GM06990 (cell line): ENCODE measurements at regions not wholly inside any gene's neighbourhood (a gene's known extent, or its start where the extent isn't known, plus 50 kb on each side); places are given as distances from the start of the nearest gene placed in this dataset.
"Not testable (repeated sequence)": the region's sequence is repeated elsewhere in the genome, so short reads cannot be mapped to it uniquely, and the experiment has no call there.

Experiments
- DNase-seq: peaks from one replicate; pipeline ENCODE4 v3.0.0-alpha.2; 2011; ENCODE audit not compliant: insufficient read length; ENCODE audit errors: extremely low read depth
- H3K27me3 ChIP-seq: replicated peaks from 2 replicates; pipeline ENCODE4 v1.6.0; 2011; ENCODE audit warnings: low read length; ENCODE audit not compliant: control insufficient read depth, insufficient read depth
- H3K36me3 ChIP-seq: 2 replicates; pipeline ENCODE4 v1.5.1; 2011; ENCODE audit warnings: low read length; ENCODE audit not compliant: control insufficient read depth, insufficient read depth
- H3K4me3 ChIP-seq: replicated peaks from 2 replicates; pipeline ENCODE4 v1.5.1; 2011; ENCODE audit warnings: low read depth, mild to moderate bottlenecking, control low read depth, low read length
- CTCF ChIP-seq: IDR thresholded peaks from 2 replicates; pipeline ENCODE4 v1.5.1; 2011; ENCODE audit warnings: low read length, control low read depth, mild to moderate bottlenecking, inconsistent platforms; ENCODE audit not compliant: insufficient read depth, poor library complexity, severe bottlenecking

- no peaks in the 10 kb centered on the region for H3K27me3 ChIP-seq
- no peak for DNase-seq
- TF ChIP-seq CTCF, result no peak
- no peaks in the 10 kb centered on the region for H3K36me3 ChIP-seq
- H3K4me3 ChIP-seq, result no peak overlapping the region
Observed at GRCh38 chr4:160426233-160426632, 1323.4 kb downstream of the RAPGEF2 start.

- no peak for DNase-seq
- TF ChIP-seq CTCF, result no peak
Observed at GRCh38 chr4:160450876-160451275, 1348.0 kb downstream of the RAPGEF2 start.

GRCh38 chr4:160481696-160482690 lies 1379.1 kb downstream of the RAPGEF2 start:
- H3K4me3 ChIP-seq, H3K36me3 ChIP-seq, H3K27me3 ChIP-seq, DNase-seq: not testable (repeated sequence)

More at GRCh38 chr4:160450876-160451275, 1348.0 kb downstream of the RAPGEF2 start:
- H3K4me3 ChIP-seq, result no peak overlapping the region
- H3K36me3 ChIP-seq, result no peaks in the 10 kb centered on the region
- H3K27me3 ChIP-seq, result no peaks in the 10 kb centered on the region

- Histone ChIP-seq H3K36me3 (no peaks in the 10 kb centered on the region), H3K27me3 (no peaks in the 10 kb centered on the region), H3K4me3 (no peak overlapping the region)
- DNase-seq, result no peak
- TF ChIP-seq CTCF, result no peak
Observed at GRCh38 chr4:160485071-160485687, 1382.3 kb downstream of the RAPGEF2 start.

GRCh38 chr4:160492181-160492580 lies 1389.3 kb downstream of the RAPGEF2 start:
- Histone ChIP-seq H3K27me3 (no peaks in the 10 kb centered on the region), H3K4me3 (no peak overlapping the region), H3K36me3 (no peaks in the 10 kb centered on the region)
- no peak for DNase-seq
- no peak for TF ChIP-seq CTCF

GRCh38 chr4:160493206-160493605 lies 1390.3 kb downstream of the RAPGEF2 start:
- no peak for TF ChIP-seq CTCF
- Histone ChIP-seq H3K36me3 (no peaks in the 10 kb centered on the region), H3K4me3 (no peak overlapping the region), H3K27me3 (no peaks in the 10 kb centered on the region)
- DNase-seq, result no peak
